HG02973 (cell line): ENCODE measurements at regions not wholly inside any gene's neighbourhood (a gene's known extent, or its start where the extent isn't known, plus 50 kb on each side); places are given as distances from the start of the nearest gene placed in this dataset.

Source experiments
- ATAC-seq: cut with Tn5 transposase; IDR thresholded peaks from one replicate; pipeline ENCODE4 v1.9.1; 2021; ENCODE audit warnings: moderate library complexity; ENCODE audit not compliant: unreplicated experiment

DNA sequence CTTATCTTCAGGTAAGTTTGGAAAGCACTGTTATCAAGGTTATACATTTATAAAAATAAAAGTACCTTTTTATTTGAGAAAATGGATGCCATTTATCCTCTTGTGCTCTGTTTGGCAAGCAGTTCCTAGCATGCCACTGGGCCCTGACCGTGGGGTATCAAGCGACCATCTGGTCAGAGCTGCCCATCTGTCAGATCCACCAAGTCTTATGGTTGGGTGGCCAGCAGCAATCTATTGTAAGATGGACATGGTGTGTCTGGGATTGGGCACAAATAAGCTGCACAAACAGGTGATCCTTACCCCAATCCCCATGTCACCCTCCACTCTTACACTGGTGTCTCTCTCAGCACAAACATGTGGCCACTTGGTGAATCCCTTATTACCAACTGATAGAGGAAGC is 178.5 kb downstream of the DLEU7 start:
- no peak for ATAC-seq

DNA sequence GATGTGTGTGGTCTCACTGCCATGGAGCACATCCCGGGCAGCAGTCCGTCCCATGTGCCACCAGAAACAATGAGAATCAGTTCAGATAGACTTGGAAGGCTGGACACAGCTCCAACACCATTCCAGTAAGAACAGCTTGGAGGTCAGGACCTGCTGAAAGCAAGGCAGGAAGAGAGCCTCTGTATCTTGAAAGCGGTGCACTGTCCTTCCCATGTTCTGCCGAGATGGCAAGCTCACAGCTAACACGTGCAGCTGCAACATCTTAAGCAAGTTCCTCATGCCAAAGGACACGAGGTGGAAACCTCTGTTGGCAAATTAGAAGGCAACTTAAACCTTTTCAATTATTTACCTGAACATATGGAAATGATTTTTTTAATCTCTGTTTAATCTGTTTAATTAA is 175.4 kb downstream of the DLEU7 start:
- no peak for ATAC-seq

DNA sequence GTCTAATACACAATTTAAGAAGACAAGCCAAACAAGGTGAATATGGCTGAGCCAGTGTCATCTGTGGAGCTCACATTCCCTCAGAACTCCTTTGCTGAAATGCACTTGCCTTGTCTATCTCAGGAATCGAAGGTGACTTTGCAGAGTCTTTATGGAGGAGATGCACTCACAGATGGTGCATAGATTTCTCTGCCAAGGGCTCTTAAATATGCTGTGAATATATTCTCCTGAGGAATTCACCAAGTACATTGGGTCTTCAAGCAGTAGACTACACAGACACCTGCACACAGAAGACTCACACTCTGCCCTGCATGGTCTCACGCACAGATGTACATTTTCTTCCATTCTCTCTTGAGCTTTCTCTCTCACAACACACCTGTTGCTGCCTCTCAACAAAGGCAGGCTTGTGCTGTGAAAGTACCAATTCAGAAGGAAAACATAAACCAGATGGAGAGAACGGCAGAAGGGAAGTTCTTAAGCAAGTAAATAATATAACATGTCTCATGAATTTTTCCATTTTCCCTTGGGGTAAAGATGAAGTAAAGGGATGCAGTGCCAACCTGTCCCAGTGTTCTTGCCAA is 174.7 kb downstream of the DLEU7 start:
- ATAC-seq, result no peak

DNA sequence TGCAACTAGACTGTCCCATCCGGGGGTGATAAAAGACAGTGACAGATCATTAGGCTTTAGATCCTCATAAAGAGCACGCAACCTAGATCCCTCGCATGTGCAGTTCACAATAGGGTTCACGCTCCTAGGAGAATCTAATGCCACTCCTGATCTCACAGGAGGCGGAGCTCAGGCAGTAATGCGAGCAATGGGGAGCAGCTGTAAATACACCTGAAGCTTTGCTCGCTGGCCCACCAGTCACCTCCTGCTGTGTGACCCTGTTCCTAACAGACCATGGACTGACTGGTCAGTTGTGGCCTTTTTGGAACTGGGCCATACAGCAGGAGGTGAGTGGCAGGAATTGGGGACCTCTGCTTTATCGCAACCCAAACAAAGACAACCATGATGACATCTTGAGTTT is 173.2 kb downstream of the DLEU7 start:
- no peak for ATAC-seq

DNA sequence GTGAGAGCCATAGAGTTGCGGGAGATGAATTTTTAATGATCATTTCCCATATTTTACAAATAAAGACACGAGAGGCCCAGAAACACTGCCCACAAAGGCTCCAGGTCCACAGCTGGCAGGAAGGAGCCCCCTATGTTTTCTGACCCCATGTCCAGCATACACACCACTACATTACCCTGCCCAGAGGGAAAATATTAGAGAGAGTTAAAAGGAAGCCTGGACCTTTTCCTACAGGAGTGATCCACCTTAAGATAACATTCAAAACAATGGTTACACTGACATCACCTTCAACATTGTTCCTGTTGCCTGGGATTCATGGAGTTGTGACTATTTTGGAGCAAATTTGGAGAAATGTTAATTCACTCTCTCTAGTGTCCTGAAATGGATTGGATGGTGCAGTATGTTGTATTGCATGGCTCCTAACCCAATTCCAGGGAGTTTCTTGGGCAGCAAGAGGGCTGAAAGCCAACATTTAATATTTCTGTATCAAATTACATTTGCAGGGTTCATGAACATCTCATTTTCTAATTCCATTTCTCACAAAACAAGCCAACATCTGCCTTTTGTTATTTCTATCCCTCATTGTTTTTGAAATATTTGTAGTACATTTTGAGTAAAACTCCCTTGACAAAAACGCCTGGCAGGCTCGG is 172.5 kb downstream of the DLEU7 start:
- ATAC-seq, result no peak

DNA sequence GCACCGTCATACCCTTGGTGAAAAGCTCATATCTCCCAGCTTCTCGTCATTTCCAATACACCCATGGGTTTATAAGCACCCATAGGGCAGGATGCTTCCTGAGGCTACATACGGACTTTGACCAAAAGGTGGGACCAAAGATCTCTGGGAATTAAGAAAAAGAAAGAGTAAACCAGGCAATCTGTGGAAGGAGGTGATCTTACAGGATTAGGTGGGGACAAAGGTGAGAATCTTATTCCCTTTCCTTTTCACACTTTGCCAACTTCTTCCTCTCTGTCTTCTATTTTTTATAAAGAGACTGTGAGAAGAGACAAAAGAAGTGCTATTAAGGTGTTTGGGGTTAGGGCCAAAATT is 172.0 kb downstream of the DLEU7 start:
- ATAC-seq, result no peak

DNA sequence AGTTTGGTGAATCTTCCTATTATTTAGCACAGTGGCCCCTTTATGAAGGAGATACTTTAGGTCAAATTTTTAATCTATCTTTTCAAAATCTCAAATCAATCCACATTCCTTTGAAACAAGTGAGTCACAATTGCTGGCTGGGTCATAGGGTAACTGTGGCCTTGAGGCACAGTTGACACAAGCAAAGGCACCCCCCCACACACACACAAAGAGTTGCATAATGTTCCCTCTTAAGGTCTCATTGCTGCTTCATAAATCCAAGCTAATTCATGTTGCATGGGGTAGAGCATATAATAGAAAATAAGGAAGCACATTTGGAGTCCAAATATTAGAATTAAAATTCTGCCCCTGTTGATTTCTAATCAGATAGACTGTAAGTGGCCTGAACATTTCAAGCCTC is 171.5 kb downstream of the DLEU7 start:
- ATAC-seq, result no peak

DNA sequence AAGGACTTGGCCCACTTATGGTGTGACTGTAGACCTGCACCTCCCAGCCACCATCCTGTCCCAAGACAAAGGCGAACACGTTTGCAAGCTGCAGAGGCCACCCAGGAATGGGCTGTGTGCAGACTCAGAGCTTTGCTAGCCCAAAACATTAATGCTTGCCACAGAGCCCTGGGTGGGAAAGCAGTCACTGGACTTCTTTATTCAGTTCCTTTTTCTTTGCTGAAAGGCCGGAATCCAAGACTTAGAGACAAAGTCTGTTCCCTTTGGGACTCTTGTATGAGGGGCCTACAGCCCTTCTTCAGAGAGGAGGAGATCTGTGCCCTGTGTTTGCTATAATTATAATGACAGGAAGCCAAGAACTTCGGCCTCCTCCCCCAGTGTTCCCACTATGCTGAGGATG is 167.8 kb downstream of the DLEU7 start:
- ATAC-seq, result no peak

DNA sequence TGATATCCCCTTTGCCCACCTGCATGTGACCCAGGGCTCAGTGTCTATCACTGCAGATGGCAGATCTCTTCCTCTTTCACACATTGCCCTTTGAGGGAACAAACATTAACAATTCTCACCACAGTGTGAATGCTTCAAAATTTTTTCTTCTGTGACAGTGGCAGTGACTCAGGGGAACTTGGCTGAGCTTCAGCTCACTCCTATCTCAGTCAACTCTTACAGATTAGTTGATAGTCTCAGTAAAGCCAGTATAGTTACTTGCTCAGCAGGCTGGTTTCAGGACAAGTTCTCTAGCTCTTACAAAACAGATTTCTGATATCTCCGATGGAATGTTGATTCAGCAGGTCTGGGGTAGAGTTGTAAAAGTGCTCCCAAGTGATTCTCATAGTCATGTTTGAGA is 166.9 kb downstream of the DLEU7 start:
- no peak for ATAC-seq

DNA sequence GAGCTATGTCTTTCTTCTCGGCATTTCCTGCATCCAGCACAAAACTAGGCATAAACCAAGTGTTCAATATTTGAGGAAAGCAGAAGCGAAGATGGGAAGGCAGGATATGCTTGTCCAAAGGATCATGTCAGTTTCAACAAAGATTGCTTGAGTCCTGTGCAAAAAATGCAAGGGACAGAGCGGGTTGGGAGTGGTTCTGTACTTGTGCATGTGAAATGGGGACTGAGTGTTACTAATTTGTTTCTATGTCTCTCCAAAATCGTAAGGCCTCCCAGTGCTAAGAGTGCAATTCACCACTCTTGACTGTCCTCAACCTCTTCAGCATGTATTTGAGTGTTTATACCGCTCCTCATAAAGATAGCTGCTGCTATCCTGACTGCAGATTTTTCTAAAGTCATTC is 166.2 kb downstream of the DLEU7 start:
- no peak for ATAC-seq

DNA sequence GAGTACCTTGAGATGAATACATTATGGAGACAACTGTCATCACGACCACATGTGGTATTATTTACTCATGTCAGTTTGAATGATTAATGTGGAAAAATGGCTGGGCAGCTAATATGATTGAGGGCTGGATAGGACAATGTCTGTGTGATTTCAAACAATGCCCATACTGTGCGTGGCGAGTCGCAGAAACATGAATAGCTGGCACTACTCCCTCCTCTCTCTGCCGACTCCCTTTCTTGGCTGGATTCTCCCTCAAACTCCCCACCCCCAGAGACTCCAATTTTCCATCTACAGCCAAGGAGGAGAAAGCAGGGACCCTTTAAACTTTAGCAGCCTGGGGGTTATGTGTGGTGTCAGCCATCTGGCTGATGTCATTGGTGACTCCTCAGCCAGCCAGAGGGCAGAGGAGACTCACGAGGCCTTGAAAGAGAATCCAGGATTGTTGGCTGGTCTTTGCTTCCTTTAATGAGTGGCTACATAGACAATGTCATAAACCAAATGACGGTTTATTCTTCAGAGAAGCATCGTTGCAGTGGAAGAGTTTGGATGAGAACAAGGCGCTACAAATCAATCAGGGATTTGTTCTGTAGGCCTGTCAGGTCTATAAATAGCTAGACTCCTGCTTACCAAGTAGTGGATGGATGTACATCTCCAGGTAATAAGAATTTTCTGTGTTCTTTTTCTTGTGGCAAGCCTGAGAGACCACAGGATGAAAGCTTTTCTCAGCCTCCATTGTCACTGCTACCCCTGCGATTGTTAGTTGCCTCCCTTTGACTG is 165.6 kb downstream of the DLEU7 start:
- no peak for ATAC-seq

DNA sequence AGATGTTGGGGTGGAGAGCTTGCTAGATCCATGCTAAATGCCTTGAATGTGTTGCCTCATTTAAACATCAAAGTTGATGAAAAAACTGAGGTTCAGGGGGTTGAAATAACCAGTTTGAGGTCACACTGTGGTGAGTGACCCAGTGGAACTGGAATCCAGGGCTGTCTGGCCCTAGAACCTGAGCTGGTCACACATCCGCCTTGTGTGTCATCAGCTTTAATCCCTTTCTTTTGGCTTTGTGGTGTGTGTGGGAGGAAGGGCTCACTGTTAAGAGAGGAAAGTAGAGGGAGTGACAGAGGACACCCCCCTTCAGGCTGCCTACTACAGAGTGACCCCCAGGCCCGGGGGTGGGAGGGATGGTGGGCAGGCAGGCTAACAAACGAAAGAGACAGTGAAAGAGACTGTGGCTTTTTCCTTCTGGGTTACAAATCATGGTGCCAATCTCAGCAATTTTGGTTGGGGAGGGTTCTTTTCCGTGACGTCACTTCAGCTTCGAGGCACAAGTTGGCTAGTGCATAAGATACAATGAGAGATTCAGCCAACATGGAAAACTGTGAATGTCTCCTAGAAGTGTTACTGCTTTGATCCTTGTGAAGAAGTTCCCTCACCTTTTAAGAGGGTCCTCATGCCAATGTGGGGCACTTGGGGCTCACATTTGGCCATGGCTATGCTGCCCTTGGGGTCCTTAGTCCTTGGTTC is 164.9 kb downstream of the DLEU7 start:
- ATAC-seq, result no peak

DNA sequence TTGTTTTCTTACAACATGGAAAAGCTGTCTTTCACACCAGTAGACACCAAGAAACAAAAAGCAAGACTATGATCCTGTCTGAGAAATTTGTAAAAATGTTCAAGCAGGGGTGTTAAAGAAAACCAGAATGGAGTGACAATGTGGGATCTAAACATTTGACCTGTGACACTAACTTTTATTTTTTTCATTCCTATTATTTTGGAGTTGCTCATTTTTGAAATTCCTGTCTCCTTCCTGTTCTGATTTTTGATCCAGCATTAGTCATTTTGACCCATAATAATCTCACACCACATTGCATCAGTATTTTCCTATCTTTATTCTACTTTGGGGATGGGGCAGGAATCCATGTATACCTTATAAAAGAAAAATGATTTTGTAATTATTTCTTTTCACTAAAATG is 164.2 kb downstream of the DLEU7 start:
- ATAC-seq, result no peak

DNA sequence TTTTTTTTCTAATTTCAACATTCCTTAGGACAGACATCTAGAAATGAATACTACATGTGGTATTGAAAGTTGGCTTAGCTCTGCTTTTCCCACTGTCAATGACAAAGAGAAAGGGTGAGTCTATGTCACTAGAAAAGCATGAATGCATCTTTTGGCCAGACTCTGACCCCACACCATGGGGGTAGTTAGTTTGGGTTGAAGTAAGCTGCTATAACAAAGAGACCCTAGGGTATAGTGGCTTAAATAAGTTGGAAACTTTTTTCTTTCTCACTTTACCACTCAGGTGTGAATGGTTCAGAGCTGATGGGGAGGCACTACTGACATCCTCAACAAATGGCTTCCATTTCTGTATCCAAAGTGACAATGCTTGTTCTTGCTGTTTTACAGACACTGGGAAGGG is 161.5 kb downstream of the DLEU7 start:
- ATAC-seq, result no peak

DNA sequence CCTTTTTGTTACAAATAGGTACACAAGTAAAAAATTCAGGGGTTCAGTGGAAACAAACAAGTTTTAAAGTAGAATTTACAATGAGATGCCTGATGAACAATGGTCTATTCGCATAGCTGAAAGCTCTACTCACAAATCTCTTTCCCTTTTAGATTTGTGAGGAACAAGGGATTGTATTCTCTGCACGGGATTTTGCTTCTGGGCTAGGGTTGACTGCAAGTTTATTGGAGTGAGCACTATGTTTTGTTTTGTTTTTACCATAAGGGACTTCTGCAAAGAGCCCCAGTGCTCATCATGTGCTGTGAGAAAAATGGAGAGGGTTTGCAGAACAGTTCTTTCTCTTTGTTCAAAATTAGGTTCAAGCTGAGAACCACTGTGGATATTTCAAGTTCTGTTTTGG is 160.5 kb downstream of the DLEU7 start:
- no peak for ATAC-seq

DNA sequence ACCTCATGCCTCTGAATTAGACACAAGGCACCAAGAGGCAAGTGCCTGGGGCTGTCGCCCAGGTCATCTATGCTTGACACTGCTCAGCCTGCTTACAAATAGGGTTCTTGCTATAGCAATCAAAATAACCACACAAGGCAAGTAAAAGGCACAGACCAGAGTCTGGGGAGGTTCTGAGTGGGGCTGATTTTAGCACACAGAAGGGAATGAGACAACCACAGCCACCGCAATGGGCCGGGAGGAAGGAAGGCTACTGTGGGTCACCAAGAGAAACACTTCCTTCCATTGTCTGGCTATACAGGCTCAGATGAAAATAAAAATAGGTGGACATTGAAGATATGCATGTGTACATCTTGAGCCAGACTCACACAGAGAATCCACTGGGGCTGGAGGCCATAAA is 159.1 kb downstream of the DLEU7 start:
- ATAC-seq, result no peak

DNA sequence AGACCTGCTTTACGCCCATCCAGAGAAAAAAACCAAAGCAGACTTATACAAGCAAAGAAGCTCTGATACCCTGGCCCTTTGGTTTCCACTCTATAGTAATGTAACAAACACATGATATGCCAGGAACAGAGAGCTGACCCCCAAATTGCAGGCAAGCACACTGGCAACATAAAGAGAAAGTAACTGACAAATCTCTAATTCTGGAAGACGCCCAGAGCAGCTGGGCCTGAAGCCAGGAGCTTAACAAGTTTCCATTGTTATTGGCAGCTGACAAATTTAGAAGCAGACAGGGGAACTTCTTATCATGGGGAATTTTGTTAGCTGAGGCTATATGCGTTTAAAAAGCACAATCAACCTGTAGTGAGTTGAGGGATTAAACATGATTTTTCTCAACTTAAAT is 158.0 kb downstream of the DLEU7 start:
- ATAC-seq, result no peak

DNA sequence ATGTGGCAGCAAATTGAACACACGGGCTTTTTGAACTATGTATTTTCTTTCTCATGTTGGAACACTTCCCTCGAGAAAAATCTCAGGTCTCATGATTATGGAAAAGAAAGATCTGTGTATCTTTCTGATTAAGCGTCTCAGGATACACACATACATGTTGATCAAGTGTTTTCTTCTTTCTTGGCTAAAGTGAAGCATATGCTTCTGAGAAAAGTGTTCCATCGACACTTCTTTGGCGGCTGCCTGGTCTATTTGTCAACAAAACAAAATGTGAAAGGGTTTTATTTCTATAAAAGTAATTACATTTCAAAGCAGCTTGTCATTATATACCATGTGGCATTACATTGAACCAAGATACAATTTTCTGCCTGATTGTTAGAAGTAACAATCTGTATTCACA is 157.5 kb downstream of the DLEU7 start:
- no peak for ATAC-seq

DNA sequence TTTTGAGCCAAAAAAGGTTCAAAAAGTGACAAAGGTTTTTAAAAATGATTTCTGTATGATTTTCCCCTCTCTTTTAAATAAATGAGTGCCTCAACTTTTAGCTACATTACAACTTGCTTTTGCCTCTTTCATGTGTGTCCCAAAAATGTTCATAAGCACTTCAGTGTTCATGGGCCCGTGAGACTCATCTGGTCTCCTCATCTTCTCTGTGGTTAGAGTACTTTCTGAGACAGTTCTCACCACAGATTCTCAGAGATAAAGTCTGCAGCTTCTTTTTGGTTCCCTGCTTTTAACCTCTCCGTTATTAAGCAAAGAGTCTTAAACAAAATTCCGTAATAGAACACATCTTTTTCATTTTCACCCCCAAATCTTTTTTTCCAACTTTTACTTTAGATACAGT is 156.9 kb downstream of the DLEU7 start:
- ATAC-seq, result no peak

DNA sequence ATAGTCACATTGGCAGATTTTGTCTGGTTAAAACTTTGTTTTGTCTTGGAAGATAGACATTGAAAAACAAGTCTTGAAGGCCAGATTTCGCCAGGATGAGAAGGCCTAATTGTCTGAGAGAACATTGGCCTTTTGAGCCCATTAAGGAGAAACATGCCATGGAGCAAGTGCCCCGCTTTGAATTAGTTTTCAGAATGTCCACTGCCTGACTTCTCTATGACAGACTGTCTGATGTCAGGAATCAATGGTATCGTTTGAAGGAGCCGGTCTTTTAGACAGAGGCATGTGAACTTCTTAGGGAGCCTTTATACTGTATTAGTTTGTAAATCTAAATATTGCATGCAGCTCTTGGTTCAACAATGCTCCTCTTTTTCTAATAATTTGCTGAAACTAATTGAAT is 155.9 kb downstream of the DLEU7 start:
- ATAC-seq, result no peak

DNA sequence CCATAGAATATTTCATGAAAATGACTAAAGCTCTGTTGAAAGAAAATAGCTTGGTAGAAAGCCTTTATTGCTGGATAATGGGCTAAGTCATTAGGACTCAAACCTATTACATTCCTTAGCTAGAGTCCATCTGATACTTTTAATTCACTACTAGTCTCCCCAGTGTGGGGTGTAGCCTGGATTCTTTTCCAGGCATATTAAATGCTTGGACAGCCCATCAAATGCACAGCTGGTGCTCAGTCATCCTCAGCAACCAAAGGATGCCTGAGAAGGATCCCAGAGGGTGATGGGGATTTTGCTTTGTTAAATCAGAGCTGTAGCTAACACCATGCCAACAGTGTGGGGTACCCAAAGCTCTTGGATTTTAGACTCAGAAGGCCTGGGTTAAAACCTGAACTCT is 153.5 kb downstream of the DLEU7 start:
- ATAC-seq, result no peak

DNA sequence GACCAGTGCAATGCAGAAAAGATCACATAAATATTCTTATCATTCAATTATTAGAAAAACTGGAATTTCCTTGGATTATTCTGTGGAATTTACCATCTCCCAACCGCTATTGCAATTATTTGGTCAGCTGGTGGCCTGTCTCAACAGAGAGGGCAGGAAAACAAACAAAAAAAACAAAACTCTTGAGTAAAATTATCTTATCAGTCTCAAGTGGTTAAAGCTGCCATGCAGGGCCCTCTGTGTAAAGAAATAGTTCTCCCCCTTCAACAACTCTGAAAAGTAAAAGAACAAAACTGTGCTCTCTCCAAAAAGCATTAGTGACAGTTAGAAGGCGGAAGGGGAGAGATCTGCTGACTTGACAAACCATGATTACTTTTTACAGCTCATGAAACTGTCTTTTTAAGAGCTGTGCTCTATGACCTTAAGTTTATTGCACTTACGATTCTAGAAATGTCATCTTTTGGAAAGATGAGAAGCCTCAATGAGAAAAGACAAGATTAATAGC is 152.3 kb downstream of the DLEU7 start:
- ATAC-seq, result no peak
